ENCODE measurements at regions not wholly inside any gene's neighbourhood (a gene's known extent, or its start where the extent isn't known, plus 50 kb on each side); places are given as distances from the start of the nearest gene placed in this dataset.

DNA sequence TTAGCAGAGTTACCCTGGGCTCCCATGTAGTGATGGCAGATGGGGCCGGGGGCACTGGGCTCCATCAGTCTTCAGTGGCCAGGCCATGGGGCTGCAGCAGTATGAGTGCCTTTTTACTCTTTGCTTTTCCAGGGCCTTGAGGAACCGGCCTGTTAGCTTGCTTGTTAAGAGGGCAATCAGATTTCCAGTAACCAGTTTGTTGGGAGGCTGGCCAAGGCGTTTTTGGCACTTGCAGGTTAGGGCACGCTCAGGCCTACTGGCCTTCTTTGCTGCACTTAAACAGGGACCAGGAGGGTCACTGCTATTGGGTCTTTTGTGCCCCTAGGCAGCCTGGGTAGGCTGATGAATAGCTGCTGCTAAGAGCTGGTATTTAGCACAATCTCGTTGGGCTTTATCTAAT lies 415.4 kb upstream of the USP9Y start:
- TF ChIP-seq CTCF (IDR thresholded peaks at IDR 0.05; ENCODE audit: borderline replicate concordance, extremely low read depth, low read length, poor library complexity, severe bottlenecking): no peak
- TF ChIP-seq EZH2 (IDR thresholded peaks at IDR 0.05; ENCODE audit: borderline replicate concordance, low read depth, low read length, severe bottlenecking): no peak
